ENCODE measurements at regions not wholly inside any gene's neighbourhood (a gene's known extent, or its start where the extent isn't known, plus 50 kb on each side); places are given as distances from the start of the nearest gene placed in this dataset.

GRCh38 chr6:168885751-168886742 is 367.6 kb downstream of the THBS2 start:
- in situ Hi-C loops (cut with MboI; ENCODE audit: low sequenced_read_pairs) = loop anchor here (10.0 kb wide), 1 partner anchor 521 kb away; no protein-coding TSS in a partner anchor

- in situ Hi-C loops (cut with MboI; ENCODE audit: low sequenced_read_pairs) = loop anchor here (10.0 kb wide), 1 partner anchor 520 kb away; no protein-coding TSS in a partner anchor
Observed at GRCh38 chr6:168885196-168885595, 368.4 kb downstream of the THBS2 start.

GRCh38 chr6:168884646-168885086 is 369.0 kb downstream of the THBS2 start:
- in situ Hi-C loops (cut with MboI; ENCODE audit: low sequenced_read_pairs) = loop anchor here (10.0 kb wide), 1 partner anchor 520 kb away; no protein-coding TSS in a partner anchor

GRCh38 chr6:168884050-168884645 is 369.5 kb downstream of the THBS2 start:
- in situ Hi-C loops (cut with MboI; ENCODE audit: low sequenced_read_pairs) = loop anchor here (10.0 kb wide), 1 partner anchor 519 kb away; no protein-coding TSS in a partner anchor

GRCh38 chr6:168883410-168884049 is 370.1 kb downstream of the THBS2 start:
- in situ Hi-C loops (cut with MboI; ENCODE audit: low sequenced_read_pairs) = loop anchor here (10.0 kb wide), 1 partner anchor 519 kb away; no protein-coding TSS in a partner anchor

- in situ Hi-C loops (cut with MboI; ENCODE audit: low sequenced_read_pairs) = loop anchor here (10.0 kb wide), 1 partner anchor 515 kb away; no protein-coding TSS in a partner anchor
Observed at GRCh38 chr6:168880271-168880670, 373.4 kb downstream of the THBS2 start.

- in situ Hi-C loops (cut with MboI; ENCODE audit: low sequenced_read_pairs) = no loop called here
Observed at GRCh38 chr6:168877821-168878282, 375.8 kb downstream of the THBS2 start.

- in situ Hi-C loops (cut with MboI; ENCODE audit: low sequenced_read_pairs) = no loop called here
Observed at GRCh38 chr6:168876956-168877355, 376.7 kb downstream of the THBS2 start.

GRCh38 chr6:168875811-168876576 is 377.7 kb downstream of the THBS2 start:
- in situ Hi-C loops (cut with MboI; ENCODE audit: low sequenced_read_pairs) = no loop called here

GRCh38 chr6:168874637-168875036 is 379.0 kb downstream of the THBS2 start:
- in situ Hi-C loops (cut with MboI; ENCODE audit: low sequenced_read_pairs) = no loop called here

GRCh38 chr6:168873278-168874190 is 380.1 kb downstream of the THBS2 start:
- in situ Hi-C loops (cut with MboI; ENCODE audit: low sequenced_read_pairs) = no loop called here

- in situ Hi-C loops (cut with MboI; ENCODE audit: low sequenced_read_pairs) = no loop called here
Observed at GRCh38 chr6:168871642-168872315, 381.9 kb downstream of the THBS2 start.

GRCh38 chr6:168870982-168871381 is 382.7 kb downstream of the THBS2 start:
- in situ Hi-C loops (cut with MboI; ENCODE audit: low sequenced_read_pairs) = no loop called here

GRCh38 chr6:168867247-168868102 is 386.2 kb downstream of the THBS2 start:
- in situ Hi-C loops (cut with MboI; ENCODE audit: low sequenced_read_pairs) = no loop called here

- in situ Hi-C loops (cut with MboI; ENCODE audit: low sequenced_read_pairs) = no loop called here
Observed at GRCh38 chr6:168866534-168866933, 387.1 kb downstream of the THBS2 start.

GRCh38 chr6:168865522-168865921 is 388.1 kb downstream of the THBS2 start:
- in situ Hi-C loops (cut with MboI; ENCODE audit: low sequenced_read_pairs) = no loop called here

- in situ Hi-C loops (cut with MboI; ENCODE audit: low sequenced_read_pairs) = no loop called here
Observed at GRCh38 chr6:168864541-168865460, 388.8 kb downstream of the THBS2 start.

All from HL-60/S4 (cell line).